ENCODE measurements at regions not wholly inside any gene's neighbourhood (a gene's known extent, or its start where the extent isn't known, plus 50 kb on each side); places are given as distances from the start of the nearest gene placed in this dataset.
A peak's percentile ranks its signal among the peaks of the same experiment; 100 is the strongest.
"Not testable (repeated sequence)": the region's sequence is repeated elsewhere in the genome, so short reads cannot be mapped to it uniquely, and the experiment has no call there.

DNA sequence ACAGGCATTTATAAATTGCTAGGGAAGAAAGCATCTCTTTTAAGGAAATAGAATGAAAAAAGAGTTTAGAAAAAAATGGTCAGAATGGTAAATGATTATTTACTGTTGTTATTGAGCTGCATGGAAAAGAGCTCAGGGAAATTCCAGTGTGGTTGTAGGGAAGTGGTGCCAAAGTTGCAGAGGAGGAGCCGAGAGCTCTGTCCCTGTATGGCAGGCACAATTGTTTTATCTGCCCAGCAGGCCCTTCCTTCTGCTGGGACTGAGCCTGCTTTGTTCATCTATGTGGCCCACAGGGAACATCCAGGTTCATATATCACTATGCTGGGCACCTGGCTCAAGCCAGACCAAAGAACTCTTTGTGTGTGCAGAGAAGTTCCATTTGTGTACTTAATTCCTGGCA lies 80.8 kb upstream of the AGAP1 start:
- no peak for DNase-seq

DNA sequence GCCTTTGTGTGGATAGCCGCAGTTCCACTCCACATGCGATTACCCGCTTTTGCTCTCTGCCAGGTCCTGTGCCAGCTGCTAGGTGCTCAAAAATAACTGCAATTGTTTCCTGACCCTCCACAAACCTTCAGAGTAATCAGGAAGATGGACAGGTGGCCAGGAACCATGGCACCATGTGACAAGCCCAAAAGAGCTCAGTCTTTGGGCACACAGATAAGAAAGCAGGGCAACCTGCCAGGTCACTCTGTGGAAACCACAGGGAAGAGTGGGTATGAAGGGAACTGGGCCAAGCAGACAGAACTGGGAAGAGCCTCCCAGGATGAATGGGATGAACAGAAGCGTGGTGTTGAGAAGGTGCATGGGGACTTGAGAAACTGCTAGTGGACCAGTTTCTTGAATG lies 79.4 kb upstream of the AGAP1 start:
- DNase-seq, result no peak

GRCh38 chr2:235416858-235417499 lies 76.9 kb upstream of the AGAP1 start:
- DNase-seq, result peak; percentile 40

GRCh38 chr2:235418918-235419317 lies 74.9 kb upstream of the AGAP1 start:
- DNase-seq, result no peak

DNA sequence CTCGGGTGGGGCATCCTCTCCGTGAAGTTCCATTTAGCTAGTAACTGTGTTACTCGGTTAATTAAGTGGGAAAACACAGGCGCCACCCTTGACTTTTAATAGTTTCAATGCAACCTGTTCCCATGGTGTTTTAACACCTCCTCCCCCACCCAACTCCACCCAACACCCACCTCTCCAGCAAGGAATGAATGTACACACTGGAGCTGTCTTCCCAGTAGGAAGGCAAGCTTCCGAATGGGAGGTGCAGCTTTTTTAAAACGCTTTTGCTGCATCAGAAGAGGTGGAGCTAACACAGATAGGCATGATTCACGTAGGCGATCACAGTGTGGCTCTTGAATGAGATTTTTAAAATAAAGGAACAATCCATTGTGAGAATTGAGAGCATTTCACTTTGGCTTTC lies 73.8 kb upstream of the AGAP1 start:
- DNase-seq, result no peak

- DNase-seq, result no peak
These were observed 72.2 kb upstream of the AGAP1 start for GRCh38 chr2:235421618-235422017.

- no peak for DNase-seq
These were observed 63.3 kb upstream of the AGAP1 start for GRCh38 chr2:235430366-235431083.

- no peak for DNase-seq
These were observed 60.9 kb upstream of the AGAP1 start for GRCh38 chr2:235432741-235433520.

DNA sequence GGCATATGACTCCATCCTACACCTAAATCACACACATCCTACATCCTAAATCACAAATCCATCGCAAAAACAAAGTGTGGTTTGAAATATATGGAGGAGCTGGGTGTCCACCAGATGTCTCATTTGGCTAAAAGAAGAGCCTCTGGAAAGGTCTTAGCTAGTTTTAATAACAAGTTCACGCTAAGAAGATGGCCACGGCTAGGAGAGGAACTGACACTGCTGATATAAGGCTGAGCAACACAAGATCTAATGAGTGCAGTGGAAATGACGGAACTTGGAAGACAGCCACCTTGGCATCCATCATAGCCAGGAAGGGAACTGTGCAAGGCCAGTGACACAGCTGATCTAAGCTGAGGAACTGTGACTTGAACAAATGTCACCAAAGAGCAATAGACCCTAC lies 60.0 kb upstream of the AGAP1 start:
- DNase-seq, result peak; percentile 11

GRCh38 chr2:235439959-235440662 lies 53.7 kb upstream of the AGAP1 start:
- DNase-seq, result no peak

GRCh38 chr2:235443580-235443979 lies 50.3 kb upstream of the AGAP1 start:
- DNase-seq, result not testable (repeated sequence)
